Left lung (tissue), 4 donors: ENCODE measurements at regions not wholly inside any gene's neighbourhood (a gene's known extent, or its start where the extent isn't known, plus 50 kb on each side); places are given as distances from the start of the nearest gene placed in this dataset.
"Not testable (repeated sequence)": the region's sequence is repeated elsewhere in the genome, so short reads cannot be mapped to it uniquely, and the experiment has no call there.

ENCODE experiments used
- ATAC-seq: fragments of 200-7000 bp; cut with Tn5 transposase; one replicate; pipeline ENCODE4 v1.9.1; 2020; ENCODE audit warnings: moderate library complexity
- DNase-seq, 4 donors: peaks; one replicate each; pipeline ENCODE4 v3.0.0-alpha.2; 2013 to 2020
- H3K27ac ChIP-seq, 2 donors: fragments of 200-600 bp; sonication (generic) in 1 of 2; one replicate each; pipeline versions ENCODE4 v1.5.0 to v1.8.0; 2020 to 2021
- H3K27me3 ChIP-seq, 2 donors: fragments of 200-600 bp; sonication (generic) in 1 of 2; one replicate each; pipeline versions ENCODE4 v1.5.0 to v1.8.0; 2020 to 2021
- H3K36me3 ChIP-seq, 2 donors: fragments of 200-600 bp; sonication (generic) in 1 of 2; one replicate each; pipeline versions ENCODE4 v1.5.0 to v1.8.0; 2020 to 2021
- H3K4me1 ChIP-seq, 2 donors: fragments of 200-600 bp; one replicate each; pipeline ENCODE4 v1.8.0; 2021
- H3K4me3 ChIP-seq, 2 donors: fragments of 200-600 bp; sonication (generic) in 1 of 2; one replicate each; pipeline versions ENCODE4 v1.5.0 to v1.8.0; 2020 to 2021; ENCODE audit warnings: mild to moderate bottlenecking in 1 of 2
- H3K9me3 ChIP-seq, 2 donors: fragments of 200-600 bp; sonication (generic) in 1 of 2; one replicate each; pipeline versions ENCODE4 v1.5.0 to v1.8.0; 2020 to 2021
- CTCF ChIP-seq, 2 donors: fragments of 200-600 bp; sonication (generic) in 1 of 2; IDR thresholded peaks; one replicate each; pipeline versions ENCODE4 v1.5.0 to v1.8.0; 2021; ENCODE audit warnings: antibody characterized with exemption in 2 of 2
- intact Hi-C, 2 donors: fragments of 100-400 bp; cut with DNase I; formaldehyde crosslinking; loops; one replicate each; pipeline versions ENCODE4 v1.11.2 to v1.14.2; 2022
- donor health status: DM: no; HTN: yes; CAD: no.
- donor health status: DM: no; HTN: no; CAD: no.

- no peak for DNase-seq
- intact Hi-C loops: no loop called here
- ATAC-seq: no peak
- Histone ChIP-seq H3K27ac (no peak overlapping the region), H3K9me3 (no peaks in the 10 kb centered on the region), H3K27me3 (no peaks in the 10 kb centered on the region), H3K36me3 (no peaks in the 10 kb centered on the region), H3K4me3 (no peak overlapping the region), H3K4me1 (no peaks in the 10 kb centered on the region)
- TF ChIP-seq CTCF (IDR thresholded peaks at IDR 0.05): no peak
Observed at GRCh38 chr18:66900837-66901236, 296.9 kb upstream of the CDH19 start.

GRCh38 chr18:66895631-66896030, 291.7 kb upstream of the CDH19 start:
- H3K4me3 ChIP-seq: no peak overlapping the region
- ATAC-seq (no peak), DNase-seq (no peak)
- TF ChIP-seq CTCF (IDR thresholded peaks at IDR 0.05): no peak
- H3K27me3 ChIP-seq: no peaks in the 10 kb centered on the region
- H3K36me3 ChIP-seq: no peaks in the 10 kb centered on the region
- H3K27ac ChIP-seq: no peak overlapping the region
- H3K9me3 ChIP-seq: no peaks in the 10 kb centered on the region
- intact Hi-C loops: no loop called here
- H3K4me1 ChIP-seq: no peaks in the 10 kb centered on the region

GRCh38 chr18:66894851-66895250, 291.0 kb upstream of the CDH19 start:
- H3K4me3 ChIP-seq: no peak overlapping the region
- intact Hi-C loops: no loop called here
- no peak for TF ChIP-seq CTCF (IDR thresholded peaks at IDR 0.05)
- H3K27me3 ChIP-seq: no peaks in the 10 kb centered on the region
- no peak overlapping the region for H3K27ac ChIP-seq
- no peaks in the 10 kb centered on the region for H3K36me3 ChIP-seq
- H3K9me3 ChIP-seq: no peaks in the 10 kb centered on the region
- ATAC-seq: no peak
- no peaks in the 10 kb centered on the region for H3K4me1 ChIP-seq
- no peak for DNase-seq

- ATAC-seq, H3K36me3 ChIP-seq, intact Hi-C loops, H3K27ac ChIP-seq, H3K4me1 ChIP-seq, H3K4me3 ChIP-seq, H3K27me3 ChIP-seq, H3K9me3 ChIP-seq: not testable (repeated sequence)
- peak in 1 of 4 donors; percentile 32 for DNase-seq
Observed at GRCh38 chr18:66892388-66892787, 288.5 kb upstream of the CDH19 start.

- no peak for TF ChIP-seq CTCF (IDR thresholded peaks at IDR 0.05)
- intact Hi-C loops: no loop called here
- Histone ChIP-seq H3K4me1 (no peaks in the 10 kb centered on the region), H3K4me3 (no peak overlapping the region), H3K27ac (no peak overlapping the region), H3K27me3 (no peaks in the 10 kb centered on the region), H3K9me3 (no peaks in the 10 kb centered on the region), H3K36me3 (no peaks in the 10 kb centered on the region)
- DNase-seq: no peak
- ATAC-seq: no peak
Observed at GRCh38 chr18:66874812-66875474, 271.1 kb upstream of the CDH19 start.

GRCh38 chr18:66874375-66874774, 270.5 kb upstream of the CDH19 start:
- Histone ChIP-seq H3K4me3 (no peak overlapping the region), H3K4me1 (no peaks in the 10 kb centered on the region), H3K36me3 (no peaks in the 10 kb centered on the region), H3K27me3 (no peaks in the 10 kb centered on the region), H3K9me3 (no peaks in the 10 kb centered on the region), H3K27ac (no peak overlapping the region)
- intact Hi-C loops: no loop called here
- TF ChIP-seq CTCF (IDR thresholded peaks at IDR 0.05): no peak
- no peak for DNase-seq
- ATAC-seq: no peak
